ENCODE measurements at regions not wholly inside any gene's neighbourhood (a gene's known extent, or its start where the extent isn't known, plus 50 kb on each side); places are given as distances from the start of the nearest gene placed in this dataset.
A peak's percentile ranks its signal among the peaks of the same experiment; 100 is the strongest.

DNA sequence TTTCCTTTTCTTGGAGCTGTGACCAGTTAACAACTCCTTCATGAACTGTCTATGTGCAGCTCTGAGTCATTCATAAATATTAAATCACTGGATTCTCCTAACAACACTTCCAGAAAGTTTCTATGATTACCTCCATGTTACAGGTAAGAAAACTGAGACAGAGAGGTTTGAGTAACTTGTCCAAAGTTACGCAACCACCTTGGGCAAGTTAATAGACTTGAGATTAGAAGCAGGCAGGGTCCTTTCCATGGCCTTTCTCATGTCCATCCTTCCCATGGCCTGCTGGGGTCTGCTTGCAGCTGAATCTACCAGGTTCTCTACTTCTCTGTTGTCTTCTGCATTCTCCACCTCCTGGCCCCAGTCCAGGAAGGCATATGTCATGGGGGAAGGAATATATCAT is 648.8 kb upstream of the MKI67 start:
- DNase-seq (ENCODE audit: extremely low read depth, low read depth), result no peak

DNA sequence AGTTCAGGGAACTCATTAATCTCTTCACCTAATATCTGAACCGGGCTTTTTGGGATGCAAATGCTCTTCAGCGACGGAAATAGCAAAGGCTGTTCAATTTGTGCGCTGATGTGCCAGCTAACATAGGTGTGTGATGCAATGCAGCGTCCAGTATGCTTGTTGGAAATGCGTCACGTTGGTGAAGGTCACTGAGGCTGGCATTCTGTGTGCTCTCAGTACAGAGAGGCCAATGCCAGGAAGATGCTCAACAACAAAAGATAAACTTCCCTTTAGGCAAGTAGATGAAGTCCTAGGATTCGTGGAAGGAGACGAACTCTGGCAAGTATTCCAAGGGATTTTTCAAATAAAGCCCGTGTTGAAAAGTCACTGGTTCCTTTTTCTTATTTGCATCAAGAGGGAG is 649.5 kb upstream of the MKI67 start:
- DNase-seq (ENCODE audit: extremely low read depth, low read depth), result peak; percentile 8

DNA sequence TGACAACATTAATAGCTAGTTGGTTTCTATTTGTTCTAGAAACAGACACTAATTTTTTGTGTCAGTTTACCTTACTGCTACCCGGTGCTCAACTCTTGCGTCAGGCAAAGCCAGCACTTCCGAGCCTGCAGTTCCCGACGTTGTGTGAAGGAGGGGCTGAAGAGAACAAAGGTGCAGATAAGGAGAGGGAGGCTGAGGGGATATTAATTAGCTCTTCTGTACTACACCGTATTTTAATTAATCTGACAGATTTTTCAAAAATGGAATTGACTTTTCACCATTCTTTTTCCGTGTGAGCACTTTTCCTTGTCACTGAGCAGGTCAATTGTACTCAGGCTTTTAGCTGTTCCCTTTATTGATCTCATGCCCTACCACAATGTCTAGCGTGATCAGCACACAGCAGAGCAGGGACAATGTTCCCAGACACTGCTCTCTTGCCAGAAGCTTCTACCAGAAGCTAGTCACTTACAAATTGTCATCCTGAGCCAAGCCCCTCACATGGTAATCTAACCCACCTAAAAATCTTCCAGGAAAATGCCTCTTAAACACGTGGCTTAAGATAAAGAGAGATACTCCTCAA is 650.5 kb upstream of the MKI67 start:
- no peak for DNase-seq (ENCODE audit: extremely low read depth, low read depth)

DNA sequence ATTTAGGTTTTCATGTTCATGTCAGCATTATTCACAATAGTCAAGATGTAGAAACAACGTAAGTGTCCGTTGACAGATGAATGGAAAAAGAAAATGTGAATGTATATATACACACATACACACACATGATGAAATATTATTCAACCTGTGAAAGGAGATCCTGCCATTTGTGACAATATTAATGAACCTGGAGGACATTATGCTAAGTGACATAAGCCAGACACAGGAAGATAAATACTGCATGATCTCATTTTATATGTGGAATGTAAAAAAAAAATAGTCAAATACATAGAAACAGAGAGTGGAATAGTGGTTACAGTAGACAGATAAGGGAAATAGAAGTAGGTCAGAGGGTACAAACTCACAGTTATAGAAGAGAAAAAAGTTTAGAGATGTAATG is 651.1 kb upstream of the MKI67 start:
- no peak for DNase-seq (ENCODE audit: extremely low read depth, low read depth)

DNA sequence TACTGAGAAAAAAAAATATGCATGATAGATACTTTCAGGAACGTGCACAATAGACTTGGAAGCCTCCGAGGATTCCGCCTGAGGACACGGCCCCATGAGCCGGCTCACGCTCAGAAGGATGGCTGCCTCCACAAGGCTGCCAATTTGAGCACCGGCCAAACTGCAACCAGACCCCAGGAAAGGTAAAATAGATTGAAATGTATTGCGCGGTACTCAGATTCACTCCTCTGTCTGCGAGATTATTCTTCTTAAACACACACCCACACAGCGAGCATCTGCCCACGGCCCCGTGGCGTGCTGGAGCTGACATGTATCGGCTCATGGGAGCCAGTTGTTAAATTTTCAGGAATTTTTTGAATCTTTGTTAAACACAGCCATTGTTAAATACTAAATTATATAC is 653.2 kb upstream of the MKI67 start:
- no peak for DNase-seq (ENCODE audit: extremely low read depth, low read depth)

DNA sequence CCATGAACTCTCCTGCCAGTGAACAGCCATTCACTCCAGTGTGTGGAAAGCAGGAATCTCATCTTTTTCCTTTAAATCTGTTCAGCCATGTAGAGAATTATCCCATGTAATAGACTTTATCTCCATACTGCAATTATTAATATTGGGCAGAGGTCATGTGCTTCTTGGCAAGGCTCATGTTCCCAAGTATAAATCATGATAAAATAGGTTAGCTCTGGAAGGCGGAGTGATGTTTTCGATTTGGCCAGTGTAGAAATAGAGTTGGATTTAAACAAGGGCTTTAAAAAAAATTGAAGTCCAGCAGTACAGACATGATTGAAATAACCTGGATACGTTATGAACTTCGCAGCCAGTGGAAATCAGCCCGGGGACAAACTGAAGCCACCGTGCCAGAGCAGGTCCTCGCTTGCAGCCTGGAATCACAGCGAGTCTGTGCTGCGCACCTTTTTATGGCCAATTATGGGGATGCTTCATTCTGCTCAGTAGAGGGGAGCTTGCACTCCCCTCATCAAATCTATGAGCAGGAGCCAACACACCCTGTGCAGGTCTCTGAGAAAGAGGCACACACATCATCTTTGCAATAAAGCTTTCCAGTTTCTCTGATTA is 654.0 kb upstream of the MKI67 start:
- DNase-seq (ENCODE audit: extremely low read depth, low read depth), result no peak

DNA sequence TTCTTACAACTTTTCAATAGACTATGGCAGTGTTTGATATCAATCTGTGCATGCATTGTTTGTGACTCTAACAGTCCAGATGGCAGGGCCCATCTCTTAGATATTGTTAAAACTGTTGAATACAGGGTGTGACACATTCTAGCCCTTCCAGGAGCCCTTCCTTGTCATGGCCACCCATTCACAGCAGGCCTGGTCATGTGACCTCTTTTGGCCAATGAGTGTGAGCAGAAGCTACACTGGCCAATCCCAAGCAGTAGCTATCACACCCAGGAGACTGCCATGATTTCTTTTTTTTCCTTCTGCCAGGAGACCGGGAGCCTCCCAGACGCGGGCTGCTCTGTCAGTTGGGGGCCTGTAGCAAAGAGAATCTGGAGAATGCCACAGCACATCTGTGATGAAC is 655.4 kb upstream of the MKI67 start:
- no peak for DNase-seq (ENCODE audit: extremely low read depth, low read depth)

DNA sequence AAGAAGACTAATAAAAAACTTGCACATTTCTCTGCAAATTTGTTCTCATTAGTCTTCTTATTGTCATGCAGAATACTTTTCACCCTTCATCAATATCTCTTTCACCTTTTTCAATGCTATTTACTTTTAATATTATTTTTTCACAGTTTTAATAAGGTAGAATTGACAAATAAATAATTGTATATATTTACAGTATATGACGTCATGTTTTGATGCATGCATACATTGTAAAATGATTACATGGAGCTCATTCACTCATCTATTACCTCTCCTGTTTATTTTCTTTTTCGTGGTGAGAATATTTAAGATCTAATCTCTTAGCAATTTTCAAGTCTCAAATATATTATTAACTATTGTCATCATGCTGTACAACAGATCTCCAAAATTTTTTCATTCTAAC is 658.2 kb upstream of the MKI67 start:
- DNase-seq (ENCODE audit: extremely low read depth, low read depth), result no peak

DNA sequence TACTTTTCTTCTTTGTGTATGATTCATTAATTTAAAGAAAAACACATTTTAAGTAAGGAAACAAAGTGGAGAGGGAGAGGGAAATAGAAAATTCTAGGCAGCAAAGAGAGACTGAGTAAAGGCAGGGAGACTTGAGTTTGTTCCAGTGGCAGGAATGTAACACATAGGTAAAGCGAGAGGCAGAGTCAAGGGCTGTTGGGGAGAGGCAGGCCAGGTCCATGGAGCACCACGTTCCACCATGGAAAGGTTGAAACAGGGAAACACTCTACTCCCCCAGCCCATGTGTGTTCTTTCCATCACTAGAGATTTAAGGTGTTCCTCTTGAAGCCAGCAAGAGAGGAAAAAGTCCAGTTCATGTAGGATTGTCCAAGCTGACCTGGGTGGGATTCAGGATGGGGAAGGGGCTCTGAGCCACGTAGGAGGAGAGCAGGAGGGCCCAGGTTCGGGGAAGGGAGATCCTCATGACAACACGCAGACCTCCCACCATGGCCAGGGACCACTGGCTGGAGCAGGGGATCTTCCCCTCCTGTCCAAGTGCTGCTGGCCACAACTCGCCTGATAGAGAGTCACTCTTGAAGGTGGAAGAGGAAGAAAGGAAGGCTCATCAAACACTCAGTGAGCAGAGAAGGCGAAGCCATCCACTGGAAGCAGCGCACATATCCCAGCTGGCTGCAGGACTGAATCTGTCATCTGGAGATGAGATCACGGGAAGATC is 666.4 kb upstream of the MKI67 start:
- DNase-seq (ENCODE audit: extremely low read depth, low read depth), result no peak

DNA sequence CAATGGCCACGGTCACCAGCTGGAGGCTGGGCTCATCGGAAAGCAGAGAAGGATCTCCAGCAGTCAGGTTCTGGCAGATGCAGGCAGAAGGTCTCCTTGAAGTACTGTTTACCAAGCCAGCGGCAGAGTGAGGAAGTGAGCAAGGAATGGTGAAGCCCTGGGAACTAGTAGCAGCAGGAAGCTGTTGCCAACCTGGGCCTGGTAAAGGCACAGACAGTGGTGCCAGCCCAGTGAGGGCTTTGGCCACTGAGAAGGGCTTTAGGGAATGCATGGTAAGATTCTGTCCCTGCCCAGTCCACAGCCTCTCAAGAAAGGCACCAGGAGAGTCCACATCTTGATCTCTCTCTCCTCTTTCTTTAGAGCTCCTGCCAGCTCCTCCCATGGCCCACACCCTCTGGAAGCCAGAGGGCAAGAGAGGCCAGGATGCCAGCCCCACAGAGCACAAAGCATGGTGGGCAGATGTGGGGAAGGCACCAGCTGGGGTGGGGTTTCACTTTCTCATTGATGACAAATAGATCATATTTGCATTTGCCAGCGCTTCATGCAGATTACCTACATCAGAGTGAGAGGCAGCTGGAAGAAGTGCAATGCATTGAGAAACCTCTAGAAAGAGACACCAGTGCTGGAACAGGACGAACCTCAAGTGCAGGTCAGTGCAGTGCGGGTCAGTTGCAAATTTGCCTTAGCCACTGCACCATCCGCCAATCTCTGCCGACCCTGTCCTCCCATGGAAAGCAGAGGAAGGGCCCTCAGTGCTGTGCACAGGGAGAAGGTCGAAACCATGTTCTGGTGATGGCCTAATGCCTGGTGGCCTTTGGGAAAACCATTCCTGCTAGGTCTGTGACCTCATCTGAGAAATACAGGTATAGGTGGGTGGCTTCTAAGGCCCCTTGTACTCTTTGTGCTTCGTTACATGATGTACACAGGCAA is 667.8 kb upstream of the MKI67 start:
- no peak for DNase-seq (ENCODE audit: extremely low read depth, low read depth)

DNA sequence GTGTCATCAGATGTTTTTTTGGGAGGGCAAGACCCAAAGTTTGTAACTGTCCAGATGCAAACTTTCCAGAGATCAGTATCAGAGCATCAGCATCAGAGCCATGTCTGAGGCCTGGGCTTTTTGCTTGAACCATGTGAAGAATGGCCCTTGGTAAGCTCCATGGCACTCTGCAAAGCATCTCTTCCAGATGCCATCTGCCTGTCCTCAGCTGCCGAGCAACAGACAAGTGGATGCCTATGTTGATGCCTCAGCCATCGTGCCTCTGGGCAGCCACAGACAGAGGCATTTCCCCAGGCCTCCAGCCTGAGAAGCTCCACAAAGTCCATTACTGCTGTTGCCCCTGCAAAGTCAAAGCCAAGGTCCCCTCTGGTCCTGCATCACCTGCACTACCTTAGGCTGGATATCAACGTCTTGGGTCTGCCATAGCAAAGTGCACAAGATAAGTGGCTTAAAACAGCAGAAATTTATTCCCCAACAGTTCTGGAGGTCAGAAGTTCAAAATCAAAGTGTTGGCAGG is 670.2 kb upstream of the MKI67 start:
- no peak for DNase-seq (ENCODE audit: extremely low read depth, low read depth)

DNA sequence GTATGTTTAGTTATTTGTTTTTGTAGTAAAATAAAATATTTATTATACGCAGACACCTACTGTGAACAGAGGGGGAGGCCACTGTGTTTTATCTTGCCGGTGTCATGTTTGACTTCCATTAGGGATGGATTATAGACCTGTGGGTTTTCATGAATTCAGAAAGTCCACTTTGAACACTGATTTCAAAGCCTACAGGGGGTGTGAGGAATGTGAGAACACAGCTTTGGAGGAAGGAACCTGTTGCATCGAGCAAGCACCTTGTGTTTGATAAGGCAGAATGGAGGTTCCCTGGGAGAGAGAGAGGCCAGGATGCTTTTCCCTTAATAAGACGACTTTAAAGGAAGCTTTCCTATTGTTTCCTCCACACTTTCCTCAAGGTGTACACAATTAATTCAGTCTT is 665.0 kb upstream of the MGMT start:
- DNase-seq (ENCODE audit: extremely low read depth, low read depth), result no peak

DNA sequence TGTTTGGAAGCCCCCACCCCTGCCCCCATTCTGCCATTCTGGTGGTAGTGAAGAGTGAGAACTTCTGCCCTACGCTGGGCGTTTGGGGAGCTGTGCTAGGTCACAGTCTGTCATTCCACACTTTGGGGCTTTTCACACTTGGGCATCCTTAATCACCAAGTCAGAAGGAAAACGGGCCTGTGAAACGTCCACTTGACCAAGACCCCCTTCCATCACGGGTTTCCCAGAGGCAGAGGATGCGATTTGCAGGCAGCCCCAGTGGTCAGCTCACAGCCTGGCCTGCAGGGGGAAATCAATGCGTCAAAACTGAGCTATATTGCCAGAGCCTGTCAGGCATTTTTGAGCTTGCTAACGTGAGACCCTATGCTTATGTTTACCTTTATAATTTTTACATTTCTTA is 663.3 kb upstream of the MGMT start:
- no peak for DNase-seq (ENCODE audit: extremely low read depth, low read depth)

DNA sequence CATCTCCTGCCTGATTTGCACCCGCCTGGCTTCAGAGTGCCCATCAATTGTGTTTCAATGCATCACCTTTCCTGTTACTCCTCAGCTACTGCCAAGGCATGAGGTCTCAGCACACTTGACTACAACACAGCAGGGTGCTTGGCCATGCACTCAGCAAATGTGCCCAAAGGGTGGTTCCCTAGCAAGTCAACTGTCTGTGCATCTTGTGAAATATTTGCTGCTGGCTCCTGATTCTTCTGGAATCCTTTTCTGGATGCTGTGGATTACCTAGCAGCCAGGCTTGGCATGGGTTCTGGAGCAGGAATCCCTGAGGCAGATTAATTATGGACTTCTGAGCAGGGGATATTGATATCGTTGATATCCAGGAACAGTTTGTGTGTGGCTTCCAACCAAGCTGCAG is 662.6 kb upstream of the MGMT start:
- DNase-seq (ENCODE audit: extremely low read depth, low read depth), result no peak

DNA sequence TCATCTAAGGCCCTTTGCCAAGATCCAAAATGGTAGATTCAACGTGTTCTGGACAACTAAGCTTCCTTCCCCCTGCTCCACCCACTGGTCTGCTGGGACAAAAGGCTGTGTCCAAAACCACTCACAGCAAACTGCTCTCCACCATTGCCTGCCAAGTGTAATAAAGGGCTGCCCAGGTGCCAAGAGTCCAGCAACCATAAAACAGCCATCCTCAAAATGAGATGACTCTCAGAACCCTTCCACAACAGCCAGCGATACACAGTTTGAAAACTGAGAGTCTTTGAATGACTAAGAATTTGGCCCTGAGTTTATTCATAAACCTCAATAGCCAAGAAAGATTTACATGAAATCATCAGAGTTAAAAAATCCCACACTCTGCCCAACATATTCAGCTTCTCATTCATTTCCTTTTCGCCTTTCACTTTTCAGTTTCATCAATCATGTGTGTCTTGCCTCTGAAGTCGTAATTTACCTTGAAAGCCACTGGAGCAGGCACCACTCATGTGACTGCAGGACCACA is 658.1 kb upstream of the MGMT start:
- DNase-seq (ENCODE audit: extremely low read depth, low read depth), result no peak

DNA sequence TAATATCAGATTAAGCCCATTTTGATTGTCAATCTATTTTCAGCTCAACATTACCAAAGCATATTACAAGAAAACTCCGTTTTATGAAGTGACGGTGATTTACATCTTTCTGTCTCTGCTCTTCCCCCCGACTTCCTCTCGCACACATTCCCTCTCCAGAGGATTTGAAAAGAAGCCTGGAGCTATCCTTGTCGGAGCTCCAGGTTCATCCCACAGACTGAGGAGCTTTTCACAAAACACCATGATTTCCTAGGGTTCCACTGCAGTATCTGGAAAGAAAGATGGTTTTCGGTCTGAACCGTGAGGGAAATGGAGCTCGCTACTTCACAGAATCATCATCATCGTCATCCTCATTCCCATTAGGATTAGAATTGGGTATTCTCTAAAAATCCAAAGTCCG is 655.5 kb upstream of the MGMT start:
- DNase-seq (ENCODE audit: extremely low read depth, low read depth), result no peak

DNA sequence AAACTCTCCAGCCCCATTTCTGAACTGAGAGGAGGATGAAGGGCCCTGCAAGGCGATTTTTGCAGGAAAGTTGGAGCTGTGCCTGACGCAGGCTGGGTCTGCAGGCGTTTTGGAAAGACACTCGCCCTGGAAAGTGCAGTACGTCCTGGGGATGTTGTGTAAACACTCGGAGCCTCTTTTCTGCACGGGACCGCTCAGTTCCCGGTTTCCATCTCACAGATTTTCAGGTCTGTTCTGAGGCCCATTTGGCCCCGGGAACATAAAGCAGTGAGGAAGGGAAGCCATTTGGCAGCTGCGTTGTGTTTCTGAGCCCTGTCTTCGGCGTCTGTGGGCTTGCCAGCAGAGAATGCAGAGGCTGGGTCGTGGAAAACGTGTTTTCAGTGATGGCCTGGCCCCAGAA is 655.0 kb upstream of the MGMT start:
- no peak for DNase-seq (ENCODE audit: extremely low read depth, low read depth)

DNA sequence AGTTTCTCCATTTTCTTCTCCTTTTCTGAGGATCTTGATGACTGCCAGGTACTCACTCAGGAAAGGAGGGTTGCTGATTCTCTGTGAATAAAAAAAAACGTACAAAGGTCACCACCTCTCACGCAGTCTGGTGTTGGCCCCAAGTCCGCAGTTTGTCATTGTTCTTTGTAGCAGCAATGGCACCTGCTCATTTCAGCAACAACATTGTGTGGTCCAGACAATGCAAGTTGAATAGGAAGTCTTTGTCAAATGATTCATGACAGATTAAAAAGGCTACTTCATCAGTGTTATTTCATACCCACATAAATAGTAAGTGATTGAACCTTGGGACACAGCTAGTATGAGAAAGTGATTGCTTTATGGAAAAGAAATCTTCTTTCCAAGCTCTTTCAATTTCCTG is 653.5 kb upstream of the MGMT start:
- no peak for DNase-seq (ENCODE audit: extremely low read depth, low read depth)

DNA sequence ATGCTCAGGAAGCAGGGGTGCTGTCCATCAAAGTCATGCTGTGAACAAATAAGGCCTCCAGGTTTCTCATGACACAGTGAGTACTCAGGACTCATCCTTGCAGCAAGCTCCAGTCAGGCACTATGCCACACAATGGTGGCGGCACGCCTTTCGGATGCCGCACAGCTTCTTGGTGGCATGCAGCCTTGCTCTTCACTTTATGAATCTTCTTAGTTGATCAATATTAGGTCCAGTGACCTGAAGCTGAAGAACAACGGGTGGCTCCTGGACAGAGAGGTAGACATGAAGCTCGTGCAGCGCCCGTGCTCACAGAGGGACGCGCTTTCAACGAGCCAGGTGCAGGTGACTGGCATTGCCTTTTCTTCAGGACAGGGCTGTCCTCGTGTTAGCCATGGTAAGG is 653.0 kb upstream of the MGMT start:
- DNase-seq (ENCODE audit: extremely low read depth, low read depth), result no peak

DNA sequence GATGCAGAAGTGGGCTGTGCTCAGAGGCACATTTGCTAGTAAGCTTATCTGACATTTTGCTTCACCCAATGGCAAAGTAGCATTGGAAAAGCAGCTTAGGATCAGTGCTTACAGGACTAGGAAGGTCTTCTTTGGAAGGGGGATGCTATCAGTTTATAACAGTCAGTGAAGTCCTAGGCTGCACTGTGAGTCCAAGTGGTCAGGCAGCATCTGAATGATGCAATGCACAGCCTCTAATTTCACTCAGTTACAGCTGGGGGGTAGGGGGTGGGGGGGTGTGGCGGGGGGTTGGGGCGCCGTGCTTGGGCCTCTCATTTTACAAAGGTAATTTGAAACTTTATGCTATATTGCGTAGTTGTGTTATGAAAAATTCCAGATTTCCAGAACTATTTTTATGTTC is 652.3 kb upstream of the MGMT start:
- no peak for DNase-seq (ENCODE audit: extremely low read depth, low read depth)

DNA sequence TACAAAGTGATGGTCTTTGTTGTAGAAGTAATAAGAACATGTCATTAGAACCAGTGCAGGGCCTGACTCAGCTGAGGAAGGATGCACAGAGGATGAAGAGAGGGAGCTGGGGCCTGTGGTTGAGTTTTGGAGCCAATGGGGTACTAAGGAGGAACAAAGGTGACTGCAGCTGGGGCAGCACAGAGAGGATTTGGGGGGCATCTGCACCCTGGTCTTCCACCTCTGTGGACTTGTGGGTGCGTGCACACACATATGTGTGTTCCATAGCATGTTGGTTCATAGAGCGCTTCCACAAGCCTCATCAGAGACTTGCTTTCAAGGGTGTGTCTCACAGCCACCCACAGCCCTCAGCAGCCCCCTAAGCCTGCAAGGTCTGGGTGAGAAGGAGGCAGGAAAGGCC is 650.3 kb upstream of the MGMT start:
- no peak for DNase-seq (ENCODE audit: extremely low read depth, low read depth)
